ENCODE measurements at regions not wholly inside any gene's neighbourhood (a gene's known extent, or its start where the extent isn't known, plus 50 kb on each side); places are given as distances from the start of the nearest gene placed in this dataset.

- Mint-ChIP-seq H3K36me3 (ENCODE audit: unreplicated experiment) (no peaks in the 10 kb centered on the region), H3K27ac (ENCODE audit: unreplicated experiment) (peak overlapping the region; percentile 83), H3K4me1 (ENCODE audit: low read depth, unreplicated experiment) (peaks cover 17% of the 10 kb centered on the region), H3K27me3 (ENCODE audit: unreplicated experiment) (no peaks in the 10 kb centered on the region), H3K4me3 (ENCODE audit: unreplicated experiment) (no peak overlapping the region), H3K9me3 (ENCODE audit: unreplicated experiment) (no peaks in the 10 kb centered on the region)
- no peak for TF ChIP-seq CTCF (IDR thresholded peaks at IDR 0.05; ENCODE audit: partially characterized antibody, unreplicated experiment)
- no peak for DNase-seq
These were observed 118.8 kb upstream of the MTAP start for GRCh38 chr9:21683484-21684175.

- no peak for TF ChIP-seq CTCF (IDR thresholded peaks at IDR 0.05; ENCODE audit: partially characterized antibody, unreplicated experiment)
- H3K36me3 Mint-ChIP-seq (ENCODE audit: unreplicated experiment): no peaks in the 10 kb centered on the region
- no peaks in the 10 kb centered on the region for H3K27me3 Mint-ChIP-seq (ENCODE audit: unreplicated experiment)
- peaks cover 16% of the 10 kb centered on the region for H3K4me1 Mint-ChIP-seq (ENCODE audit: low read depth, unreplicated experiment)
- no peak for DNase-seq
- no peak overlapping the region for H3K27ac Mint-ChIP-seq (ENCODE audit: unreplicated experiment)
- H3K4me3 Mint-ChIP-seq (ENCODE audit: unreplicated experiment): no peak overlapping the region
- no peaks in the 10 kb centered on the region for H3K9me3 Mint-ChIP-seq (ENCODE audit: unreplicated experiment)
These were observed 118.2 kb upstream of the MTAP start for GRCh38 chr9:21684231-21684630.

- Mint-ChIP-seq H3K4me1 (ENCODE audit: low read depth, unreplicated experiment) (peaks cover 14% of the 10 kb centered on the region), H3K27me3 (ENCODE audit: unreplicated experiment) (no peaks in the 10 kb centered on the region), H3K27ac (ENCODE audit: unreplicated experiment) (no peak overlapping the region), H3K36me3 (ENCODE audit: unreplicated experiment) (no peaks in the 10 kb centered on the region), H3K4me3 (ENCODE audit: unreplicated experiment) (no peak overlapping the region), H3K9me3 (ENCODE audit: unreplicated experiment) (no peaks in the 10 kb centered on the region)
- TF ChIP-seq CTCF (IDR thresholded peaks at IDR 0.05; ENCODE audit: partially characterized antibody, unreplicated experiment): no peak
- DNase-seq: no peak
These were observed 117.5 kb upstream of the MTAP start for GRCh38 chr9:21684831-21685362.

- H3K27ac Mint-ChIP-seq (ENCODE audit: unreplicated experiment): no peak overlapping the region
- DNase-seq: no peak
- TF ChIP-seq CTCF (IDR thresholded peaks at IDR 0.05; ENCODE audit: partially characterized antibody, unreplicated experiment): no peak
- no peaks in the 10 kb centered on the region for H3K36me3 Mint-ChIP-seq (ENCODE audit: unreplicated experiment)
- no peaks in the 10 kb centered on the region for H3K9me3 Mint-ChIP-seq (ENCODE audit: unreplicated experiment)
- H3K27me3 Mint-ChIP-seq (ENCODE audit: unreplicated experiment): no peaks in the 10 kb centered on the region
- H3K4me1 Mint-ChIP-seq (ENCODE audit: low read depth, unreplicated experiment): peaks cover 13% of the 10 kb centered on the region
- no peak overlapping the region for H3K4me3 Mint-ChIP-seq (ENCODE audit: unreplicated experiment)
These were observed 116.9 kb upstream of the MTAP start for GRCh38 chr9:21685502-21685901.

GRCh38 chr9:21686738-21687137 is 115.7 kb upstream of the MTAP start:
- H3K9me3 Mint-ChIP-seq (ENCODE audit: unreplicated experiment): no peaks in the 10 kb centered on the region
- no peak for TF ChIP-seq CTCF (IDR thresholded peaks at IDR 0.05; ENCODE audit: partially characterized antibody, unreplicated experiment)
- H3K4me3 Mint-ChIP-seq (ENCODE audit: unreplicated experiment): no peak overlapping the region
- H3K27ac Mint-ChIP-seq (ENCODE audit: unreplicated experiment): no peak overlapping the region
- DNase-seq: no peak
- H3K27me3 Mint-ChIP-seq (ENCODE audit: unreplicated experiment): no peaks in the 10 kb centered on the region
- H3K36me3 Mint-ChIP-seq (ENCODE audit: unreplicated experiment): no peaks in the 10 kb centered on the region
- peaks cover 10% of the 10 kb centered on the region for H3K4me1 Mint-ChIP-seq (ENCODE audit: low read depth, unreplicated experiment)
